HPDE6-E6E7 (cell line): ENCODE measurements at regions not wholly inside any gene's neighbourhood (a gene's known extent, or its start where the extent isn't known, plus 50 kb on each side); places are given as distances from the start of the nearest gene placed in this dataset.

Experiments used
- DNase-seq: peaks from one replicate; pipeline ENCODE4 v3.0.0; 2011; ENCODE audit warnings: missing footprints; ENCODE audit errors: extremely low spot score

DNA sequence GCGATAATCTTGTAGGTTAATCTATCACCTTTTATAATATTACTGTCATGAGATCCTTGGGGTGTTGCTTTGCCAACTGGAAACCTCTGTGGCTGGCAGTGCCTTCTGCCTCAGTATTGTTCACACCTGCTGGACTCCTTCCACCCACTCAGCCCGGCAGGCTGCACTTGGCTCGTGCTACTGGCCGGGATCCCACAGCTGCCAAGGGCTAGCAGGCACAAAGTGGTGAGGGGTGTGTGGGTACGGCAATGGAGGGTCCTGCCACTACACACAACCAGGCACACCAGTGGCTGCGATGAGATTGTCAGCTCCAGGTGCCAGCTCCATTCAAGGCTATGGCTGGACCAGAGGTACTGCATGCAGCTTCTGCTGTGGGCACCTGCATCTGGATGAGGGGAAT lies 191.2 kb upstream of the LYPLAL1 start:
- no peak for DNase-seq

DNA sequence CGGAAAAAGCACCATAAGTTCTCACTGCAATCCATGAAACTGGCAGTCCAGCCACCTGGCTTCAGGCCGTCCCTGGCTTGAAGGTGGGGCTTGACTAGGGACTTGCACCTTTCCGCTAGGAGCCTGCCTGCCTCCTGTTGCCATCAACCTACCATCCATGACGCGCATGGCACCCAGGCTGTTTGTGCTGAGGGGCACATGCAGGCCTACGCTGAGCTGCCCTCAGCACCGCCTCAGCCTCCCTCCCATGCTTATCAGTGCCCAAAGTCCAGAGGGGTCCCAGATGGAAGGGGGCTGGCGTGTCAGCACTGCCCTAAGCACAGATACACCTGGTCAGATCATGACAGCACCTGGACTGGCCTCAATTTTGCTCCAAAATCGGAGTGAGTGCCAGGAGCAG lies 190.2 kb upstream of the LYPLAL1 start:
- DNase-seq: no peak

DNA sequence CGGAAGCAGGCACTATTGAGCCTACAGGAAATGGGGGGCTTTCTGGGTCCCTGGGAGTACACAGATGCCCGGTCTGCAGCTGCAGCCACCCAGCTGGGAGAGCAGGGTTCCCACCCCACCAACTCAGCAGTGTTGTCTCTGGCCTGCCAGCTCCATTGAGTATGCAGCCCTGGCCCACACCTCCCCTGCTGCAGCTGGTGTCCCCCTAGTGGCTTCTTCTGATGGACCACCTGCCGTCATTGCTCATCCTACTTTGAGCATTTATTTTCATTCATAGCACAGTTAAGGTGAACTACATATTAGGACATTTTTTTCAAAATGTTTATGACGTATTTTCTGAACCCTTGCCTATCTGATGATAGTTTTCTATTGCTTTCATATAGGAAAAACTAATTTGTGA lies 189.8 kb upstream of the LYPLAL1 start:
- no peak for DNase-seq

DNA sequence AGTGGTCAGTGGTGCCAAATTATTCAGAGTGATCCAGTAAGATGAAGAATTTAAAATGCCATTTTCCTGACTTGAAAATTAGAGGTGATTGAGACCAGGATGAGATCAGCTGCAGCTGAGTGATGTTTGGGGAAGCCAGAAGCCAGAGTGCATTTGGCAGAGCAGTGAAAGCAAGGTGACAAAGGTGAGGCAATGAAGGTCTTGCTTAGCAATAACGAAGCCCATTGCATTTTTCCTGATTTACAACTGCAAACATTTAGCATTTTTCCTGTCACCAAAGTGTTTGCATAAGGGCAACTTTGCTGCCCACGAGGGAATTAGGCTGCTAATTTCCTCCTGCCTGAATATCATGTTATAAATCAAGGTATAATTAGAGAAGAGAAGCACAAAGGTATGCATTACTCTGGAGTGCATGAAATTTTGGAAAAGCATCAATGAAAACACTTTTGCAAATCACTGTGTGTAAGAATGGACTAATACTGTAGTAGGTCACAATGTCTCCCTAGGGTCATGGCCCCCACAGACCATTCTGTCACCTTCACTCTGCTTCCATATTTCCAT lies 188.2 kb upstream of the LYPLAL1 start:
- no peak for DNase-seq

DNA sequence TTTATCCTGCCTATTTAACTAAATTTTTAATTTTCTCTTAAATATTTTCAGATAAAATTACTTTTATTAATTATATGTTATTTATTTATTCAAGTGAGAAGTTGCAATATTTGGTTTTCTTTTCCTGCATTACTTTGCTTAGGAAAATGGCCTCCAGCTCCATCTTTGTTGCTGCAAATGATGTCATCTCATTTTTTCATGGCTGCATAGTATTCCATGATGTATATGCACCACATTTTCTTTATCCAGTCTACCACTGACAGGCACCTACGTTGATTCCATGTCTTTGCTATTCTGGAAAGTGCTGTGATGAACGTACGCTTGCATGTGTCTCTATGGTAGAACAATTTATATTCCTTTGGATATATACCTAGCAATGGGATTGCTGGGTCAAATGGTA lies 186.9 kb upstream of the LYPLAL1 start:
- DNase-seq: no peak

DNA sequence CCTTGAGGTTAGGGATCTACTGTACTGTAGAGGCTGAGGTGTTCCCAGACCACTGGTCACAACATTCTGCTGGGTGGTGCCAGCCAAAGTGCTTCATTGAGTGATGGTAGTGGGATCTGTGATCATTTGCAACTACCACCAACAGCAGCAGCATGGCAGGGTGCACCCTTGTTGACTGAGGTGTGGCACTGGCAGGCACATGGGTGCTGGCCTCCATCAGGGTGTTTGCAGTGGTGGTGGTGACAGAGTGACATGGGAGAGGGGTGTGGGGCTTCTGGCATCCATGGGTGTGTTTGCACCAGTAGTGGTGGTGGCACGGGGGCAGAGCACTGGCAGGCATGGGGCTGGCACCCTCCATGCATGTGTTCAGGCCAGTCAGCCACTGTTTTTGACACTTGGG lies 183.7 kb upstream of the LYPLAL1 start:
- no peak for DNase-seq

DNA sequence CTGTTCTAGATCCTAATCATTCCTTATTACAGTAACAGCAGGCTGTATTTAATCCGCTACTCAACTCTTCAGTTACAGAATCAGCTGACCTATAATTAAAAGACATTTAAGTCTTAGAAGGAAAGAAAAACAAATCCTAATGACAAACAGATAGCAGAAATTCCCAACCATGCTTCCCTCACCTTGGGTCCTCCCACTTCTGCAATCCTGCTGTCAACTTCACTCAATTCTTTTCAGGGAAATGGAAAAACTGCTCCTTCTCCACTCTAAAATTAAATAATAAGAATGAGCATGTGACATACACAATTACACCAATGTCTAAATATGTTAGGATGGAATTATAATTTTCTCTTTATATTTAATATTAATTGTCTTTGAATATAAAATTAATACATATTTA lies 182.6 kb upstream of the LYPLAL1 start:
- no peak for DNase-seq

DNA sequence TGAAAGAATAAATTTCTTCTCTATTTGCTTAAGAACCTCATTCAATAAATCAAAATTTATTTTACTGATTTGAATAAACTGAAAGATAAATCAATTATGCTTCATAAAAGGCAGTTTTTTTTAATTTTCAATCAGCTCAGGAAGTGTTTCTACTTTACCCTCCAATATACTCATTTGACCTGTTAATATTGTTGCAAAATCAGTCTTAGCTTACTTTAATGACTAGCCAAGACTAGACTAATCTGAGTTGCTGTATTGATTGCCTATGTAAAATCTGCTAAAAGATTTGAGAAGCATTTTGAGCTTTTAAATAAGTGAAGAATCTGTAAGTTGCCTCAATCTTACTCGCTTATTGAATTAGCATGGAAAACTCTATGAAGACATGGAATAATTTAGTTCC lies 179.1 kb upstream of the LYPLAL1 start:
- no peak for DNase-seq

DNA sequence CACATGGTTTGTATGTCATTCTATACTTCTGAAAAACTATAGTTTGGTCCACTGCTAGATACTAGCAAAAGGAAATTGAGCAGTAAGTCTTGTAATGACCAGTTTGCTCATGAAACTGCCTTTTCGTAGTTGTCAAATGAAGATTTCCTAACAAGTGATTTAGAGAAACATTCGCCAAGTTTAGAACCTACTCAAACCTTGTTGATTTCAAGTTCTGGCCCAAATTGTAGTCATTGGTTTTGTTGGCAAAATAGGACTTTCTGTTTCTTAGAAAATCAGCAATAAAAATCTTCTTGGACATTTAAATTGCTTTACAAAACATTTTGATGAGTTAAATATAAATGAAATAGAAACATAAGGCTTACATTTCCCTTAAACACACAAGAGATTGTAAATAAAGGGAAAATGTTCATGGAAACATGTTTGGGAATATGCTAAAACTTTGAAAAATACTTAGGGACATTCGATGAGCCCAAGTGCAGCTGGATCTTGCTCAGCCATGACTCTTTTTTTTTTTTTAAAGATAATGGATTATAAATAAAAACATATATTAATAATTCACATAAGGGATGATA lies 178.5 kb upstream of the LYPLAL1 start:
- DNase-seq: no peak

DNA sequence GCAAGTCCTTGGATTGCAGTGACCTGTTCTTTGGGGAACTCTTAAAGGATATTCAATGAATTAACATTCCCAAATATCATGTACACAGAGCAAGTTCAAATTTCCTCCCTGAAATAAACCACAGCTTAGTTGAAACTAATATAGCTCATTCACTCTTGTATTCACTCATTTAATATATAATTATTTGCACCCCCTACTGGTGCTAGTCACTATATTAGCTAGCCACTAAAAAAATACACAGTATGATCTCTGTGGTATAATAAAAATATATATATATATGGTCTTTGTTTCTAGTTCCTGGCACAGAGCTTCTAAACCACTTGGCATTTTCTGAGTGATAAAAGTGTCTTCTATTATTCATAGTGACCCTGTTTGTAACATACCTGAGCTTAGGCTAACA lies 177.3 kb upstream of the LYPLAL1 start:
- no peak for DNase-seq

DNA sequence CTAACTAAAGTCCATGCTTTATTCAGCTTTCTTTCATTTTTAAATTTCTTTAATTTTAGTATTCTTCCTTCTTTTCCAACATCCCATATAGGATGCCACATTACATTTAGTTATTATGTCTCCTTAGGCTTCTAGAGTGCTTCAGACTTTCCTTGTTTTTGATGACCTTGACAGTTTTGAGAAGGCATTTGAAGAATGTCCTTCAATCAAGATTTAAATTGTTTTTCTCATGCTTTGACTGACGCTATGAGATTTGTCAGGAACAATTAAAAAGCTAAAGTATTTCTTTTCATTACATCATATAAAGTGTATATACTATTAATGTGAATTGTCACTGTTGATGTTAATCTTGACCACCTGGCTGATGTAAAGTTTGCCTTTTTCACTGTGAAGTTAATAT lies 173.7 kb upstream of the LYPLAL1 start:
- no peak for DNase-seq

DNA sequence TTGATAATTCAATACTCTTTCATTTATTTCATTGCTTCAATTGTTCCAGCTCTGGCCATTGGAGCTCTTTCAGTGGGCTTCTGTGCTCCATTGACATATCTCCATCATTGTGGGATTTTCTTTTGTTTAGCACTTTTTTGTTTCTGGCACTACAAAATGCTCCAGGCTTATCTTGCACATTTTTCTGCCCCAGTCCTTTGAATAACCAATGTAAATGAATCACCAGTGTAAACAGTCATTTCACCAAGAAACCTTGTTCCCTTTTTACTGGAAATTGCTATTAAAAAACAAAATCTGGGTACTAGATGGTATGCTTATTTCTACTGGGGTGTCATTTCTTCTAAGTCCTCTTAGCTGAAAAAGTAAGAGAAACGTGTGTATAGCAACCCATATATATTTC lies 173.0 kb upstream of the LYPLAL1 start:
- DNase-seq: no peak

DNA sequence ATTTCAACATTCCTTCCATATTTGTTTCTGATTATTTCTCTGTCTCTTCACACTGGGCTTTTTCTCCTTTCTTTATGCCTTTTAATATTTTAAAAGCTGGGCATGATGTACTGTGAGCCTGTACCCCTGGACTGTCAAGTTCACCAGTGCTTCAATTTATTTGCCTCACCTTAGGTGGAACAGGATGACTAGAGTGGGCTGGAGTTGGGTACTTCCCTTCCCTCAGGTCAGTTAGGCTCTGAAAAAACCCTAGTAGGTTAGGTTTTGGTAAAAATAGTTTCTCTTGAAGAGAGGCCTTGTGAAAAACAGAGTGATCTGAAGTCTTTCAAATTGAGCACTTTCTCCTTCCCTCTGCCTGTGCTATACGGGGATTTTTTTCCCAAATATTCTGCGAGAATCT lies 163.0 kb upstream of the LYPLAL1 start:
- DNase-seq: no peak

DNA sequence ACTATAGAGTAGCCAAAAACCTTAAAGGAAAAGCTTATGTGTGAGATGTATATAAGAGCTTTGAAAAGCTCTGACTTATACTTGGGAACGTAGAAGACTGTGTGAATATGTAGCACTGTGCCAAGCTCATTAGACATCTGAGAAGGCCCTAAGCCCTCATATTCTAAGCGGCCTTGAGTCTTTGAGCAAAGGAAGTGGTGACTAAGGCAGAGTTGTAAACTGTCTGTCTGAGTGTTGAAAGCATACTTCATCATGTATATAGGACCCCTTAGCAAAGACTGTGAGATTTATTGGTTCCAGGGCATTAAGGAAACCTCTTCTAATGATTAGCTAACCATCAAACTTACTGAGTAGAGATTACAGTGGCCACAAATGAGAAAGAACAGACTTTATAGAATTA lies 153.3 kb upstream of the LYPLAL1 start:
- no peak for DNase-seq

DNA sequence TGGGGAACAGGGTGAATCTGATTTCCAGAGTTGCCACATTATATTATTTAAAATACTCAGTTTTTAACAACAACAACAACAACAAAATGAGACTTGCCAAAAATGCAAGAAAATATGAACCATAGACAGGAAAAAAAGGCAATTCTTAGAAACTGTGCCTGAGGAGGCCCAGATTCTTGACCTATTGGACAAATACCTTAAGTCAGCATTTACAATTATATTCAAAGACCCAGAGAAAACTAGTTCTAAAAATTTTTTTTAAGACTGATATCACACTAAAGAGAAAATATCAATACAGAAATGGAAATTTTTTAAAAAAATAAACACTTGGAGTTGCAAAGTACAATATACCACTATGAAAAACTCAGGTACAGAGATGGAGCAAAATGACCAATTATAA lies 152.8 kb upstream of the LYPLAL1 start:
- DNase-seq: no peak

DNA sequence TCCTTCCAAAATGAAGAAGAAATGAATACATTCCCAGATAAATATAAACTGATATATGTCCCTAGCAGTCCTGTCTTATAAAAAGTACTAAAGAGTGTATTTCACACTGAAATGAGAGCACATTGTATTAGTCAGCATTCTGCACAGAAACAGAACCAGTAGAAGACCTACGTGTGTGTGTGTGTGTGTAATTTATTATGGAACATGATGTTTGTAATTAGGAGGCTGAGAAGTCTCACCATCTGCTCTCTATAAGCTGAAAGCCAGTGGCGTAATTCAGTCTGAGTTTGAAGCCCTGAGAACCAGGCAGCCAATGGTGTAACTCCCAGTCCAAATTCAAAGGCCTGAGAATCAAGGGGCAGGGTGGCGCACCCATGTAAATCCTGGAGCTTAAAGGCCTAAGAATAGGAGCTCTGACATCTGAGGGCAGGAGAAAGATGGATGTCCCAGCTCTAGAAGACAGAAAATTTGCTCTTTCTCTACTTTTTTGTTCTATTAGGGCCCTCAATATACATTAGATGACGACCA lies 146.5 kb upstream of the LYPLAL1 start:
- no peak for DNase-seq

DNA sequence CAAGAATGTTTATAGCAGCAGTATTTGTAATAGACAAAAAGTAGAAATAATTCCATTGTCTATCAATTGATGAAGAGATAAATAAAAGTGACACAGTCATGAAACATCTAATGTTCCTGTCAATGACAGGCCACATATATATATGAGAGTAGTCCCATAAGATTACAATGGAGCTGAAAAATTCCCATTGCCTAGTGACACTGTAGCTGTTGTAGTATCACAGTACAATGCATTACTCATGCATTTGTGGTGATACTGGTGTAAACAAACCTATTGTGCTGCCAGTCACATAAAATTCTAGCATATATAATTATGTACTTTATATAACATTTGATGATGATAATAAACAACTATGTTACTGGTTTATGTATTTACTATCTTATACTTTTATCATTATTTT lies 141.9 kb upstream of the LYPLAL1 start:
- DNase-seq: no peak

DNA sequence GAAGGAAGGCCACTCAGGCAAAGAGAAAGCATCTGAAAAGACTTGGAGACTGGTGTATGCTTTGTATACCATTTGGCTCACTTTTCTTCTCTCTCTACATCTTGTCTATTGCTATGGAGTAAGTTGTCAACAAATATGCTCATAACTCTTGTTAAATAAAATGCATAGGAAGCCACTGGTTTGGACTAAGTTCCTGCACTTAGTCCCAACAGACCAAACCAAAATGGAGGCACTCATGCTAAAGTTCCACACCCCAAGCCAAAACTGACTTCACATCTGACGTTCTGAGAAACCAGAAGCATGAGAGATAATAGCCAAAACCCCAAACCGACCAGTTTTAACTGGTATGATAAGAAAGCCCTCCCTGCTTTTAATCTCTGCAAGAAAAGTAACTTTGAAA lies 135.3 kb upstream of the LYPLAL1 start:
- DNase-seq: no peak

DNA sequence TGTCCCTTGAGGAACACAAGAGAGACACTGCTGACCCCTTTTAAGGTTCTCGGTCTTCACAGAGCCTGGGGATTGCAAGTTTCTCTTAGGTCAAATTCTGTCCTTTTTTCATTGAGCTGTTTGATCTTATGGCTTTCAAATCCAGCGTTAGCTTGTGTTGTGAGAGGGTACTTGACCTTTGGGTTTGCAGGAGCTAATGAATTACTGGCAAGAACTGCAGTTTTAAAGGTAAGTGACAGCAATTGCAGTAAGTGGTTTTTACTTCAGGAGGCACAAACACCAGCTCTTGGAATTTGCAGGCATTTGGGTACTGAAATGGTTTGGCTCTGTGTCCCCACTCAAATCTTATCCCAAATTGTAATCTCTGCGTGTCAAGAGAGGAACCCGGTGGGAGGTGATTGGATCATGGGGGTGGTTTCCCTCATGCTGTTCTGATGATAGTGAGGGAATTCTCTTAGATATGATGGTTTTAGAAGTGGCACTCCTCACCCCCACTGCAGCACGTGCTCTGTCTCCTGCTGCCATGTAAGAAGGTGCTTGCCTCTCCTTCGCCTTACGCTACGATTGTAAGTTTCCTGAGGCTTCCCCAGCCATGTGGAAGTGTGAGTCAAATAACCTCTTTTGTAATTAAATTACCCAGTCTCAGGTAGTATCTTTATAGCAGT lies 134.5 kb upstream of the LYPLAL1 start:
- no peak for DNase-seq

DNA sequence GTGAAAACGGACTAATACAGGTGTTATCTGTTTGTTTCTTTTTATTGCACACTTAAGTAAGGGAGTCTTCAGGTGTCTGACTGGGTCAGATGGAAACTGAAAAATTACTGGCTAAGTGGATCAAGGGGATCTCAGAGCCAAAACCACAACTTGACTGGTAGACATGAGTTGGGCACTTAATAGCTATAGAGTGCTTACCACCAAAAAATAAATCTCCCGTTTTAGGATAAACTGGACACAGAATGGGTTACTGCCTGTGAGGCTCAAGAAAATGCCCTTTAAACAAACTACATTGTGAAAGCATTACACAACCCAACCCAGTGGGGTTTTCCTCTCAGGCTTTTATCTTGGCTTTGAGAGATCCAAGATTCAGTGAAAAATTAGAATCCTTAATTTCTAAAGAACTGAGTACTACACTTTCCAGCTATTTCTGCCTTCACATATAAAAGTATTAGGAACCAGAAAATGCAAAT lies 134.0 kb upstream of the LYPLAL1 start:
- DNase-seq: no peak

DNA sequence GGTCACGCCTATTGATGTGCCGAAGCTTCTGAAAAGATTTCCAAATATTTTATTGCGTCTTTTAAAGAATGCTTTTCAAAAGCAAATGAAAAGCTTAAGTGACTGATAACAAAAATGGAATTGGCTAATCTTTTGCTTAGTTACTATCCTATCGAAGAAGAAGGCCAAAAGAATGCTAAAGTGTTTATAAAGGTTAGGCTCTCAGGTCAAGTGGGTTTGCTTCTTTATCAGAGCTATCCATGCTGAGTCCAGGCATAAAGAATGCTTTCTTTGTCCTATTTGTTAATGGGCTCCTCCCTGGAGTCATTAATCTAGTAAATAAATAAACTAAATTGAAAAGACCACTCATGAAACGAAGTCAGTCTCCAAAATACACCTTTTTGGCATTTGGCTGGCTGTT lies 133.4 kb upstream of the LYPLAL1 start:
- DNase-seq: no peak

DNA sequence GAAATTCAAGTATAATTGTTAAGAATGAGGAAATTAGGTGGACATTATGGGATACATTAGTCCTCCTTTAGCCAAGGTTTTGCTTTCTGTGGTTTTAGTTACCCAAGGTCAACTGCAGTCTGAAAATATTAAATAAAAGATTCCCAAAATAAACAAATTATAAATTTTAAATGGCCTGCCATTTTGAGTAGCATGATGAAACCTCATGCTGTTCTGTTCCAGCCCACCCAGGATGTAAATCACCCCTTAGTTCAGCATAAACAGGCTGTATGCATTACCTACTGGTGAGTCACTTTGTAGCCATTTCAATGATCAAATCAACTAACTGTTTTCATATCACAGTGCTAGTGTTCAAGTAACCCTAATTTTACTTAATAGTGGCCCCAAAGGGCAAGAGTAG lies 132.5 kb upstream of the LYPLAL1 start:
- no peak for DNase-seq

DNA sequence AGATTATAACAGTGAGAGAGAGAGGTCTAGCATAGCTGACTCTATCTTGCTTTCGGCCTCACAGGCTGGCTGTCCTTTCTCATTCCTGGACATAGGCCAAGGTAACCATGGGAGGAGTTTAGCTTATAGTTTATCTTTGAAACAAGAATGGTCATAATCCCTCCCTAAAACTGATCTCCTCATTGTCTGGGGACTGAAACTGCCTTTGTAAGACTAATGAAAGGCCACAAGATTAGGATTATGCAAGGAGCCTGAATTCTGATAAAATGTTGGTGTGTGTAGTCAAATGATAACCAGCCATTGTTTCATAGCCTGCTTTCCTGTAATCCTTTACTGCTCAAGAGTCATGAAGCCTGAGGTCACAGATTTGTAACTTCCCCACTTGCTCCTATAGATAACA lies 131.9 kb upstream of the LYPLAL1 start:
- DNase-seq: no peak

DNA sequence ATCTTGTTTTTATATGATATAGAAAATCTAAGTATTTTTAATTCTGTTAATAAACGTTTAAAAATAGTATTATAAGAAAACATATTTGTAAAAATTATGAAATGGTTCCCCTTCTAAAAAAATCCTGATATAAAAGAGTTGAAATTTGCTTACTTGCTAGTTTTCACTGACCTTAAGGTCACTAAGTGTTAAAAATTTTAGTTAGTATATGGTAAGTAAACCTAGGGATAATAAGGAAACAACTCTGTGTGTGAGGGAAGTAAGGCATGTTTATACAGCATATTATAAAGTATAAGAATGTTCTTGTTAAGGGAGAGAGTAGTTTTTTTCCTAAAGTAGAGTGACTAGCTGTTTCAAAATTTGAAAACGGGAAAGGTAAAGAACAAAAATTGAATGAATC lies 130.9 kb upstream of the LYPLAL1 start:
- DNase-seq: no peak
